ENCODE measurements at regions not wholly inside any gene's neighbourhood (a gene's known extent, or its start where the extent isn't known, plus 50 kb on each side); places are given as distances from the start of the nearest gene placed in this dataset.
"Not testable (repeated sequence)": the region's sequence is repeated elsewhere in the genome, so short reads cannot be mapped to it uniquely, and the experiment has no call there.

DNA sequence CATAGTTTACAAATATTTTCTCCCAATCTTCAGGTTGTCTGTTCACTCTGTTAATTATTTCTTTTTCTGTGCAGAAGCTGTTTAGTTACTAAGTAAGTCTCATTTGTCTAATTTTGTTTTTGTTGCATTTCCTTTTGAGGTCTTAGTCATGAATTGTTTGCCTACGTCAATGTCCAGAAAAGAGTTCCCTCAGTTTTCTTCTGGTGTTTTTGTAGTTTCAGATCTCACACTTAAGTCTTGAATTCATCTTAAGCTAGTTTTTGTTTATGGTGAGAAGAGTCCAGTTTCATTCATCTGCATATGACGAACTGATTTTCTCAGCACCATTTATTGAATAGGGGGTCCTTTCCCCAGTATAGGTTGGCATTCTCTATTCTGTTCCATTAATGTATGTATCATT is 1252.2 kb upstream of the TMEFF2 start:
- Histone ChIP-seq H3K27ac (no peak overlapping the region), H3K36me3 (no peaks in the 10 kb centered on the region), H3K4me1 (no peaks in the 10 kb centered on the region), H3K27me3 (no peaks in the 10 kb centered on the region), H3K4me3 (no peak overlapping the region), H3K9me3 (no peaks in the 10 kb centered on the region)
- DNase-seq (ENCODE audit: low spot score in 2 of 2) = no peak
- WGBS = 90% methylated on average over 2 of the region's 2 CpGs
- TF ChIP-seq, protein P1, sequence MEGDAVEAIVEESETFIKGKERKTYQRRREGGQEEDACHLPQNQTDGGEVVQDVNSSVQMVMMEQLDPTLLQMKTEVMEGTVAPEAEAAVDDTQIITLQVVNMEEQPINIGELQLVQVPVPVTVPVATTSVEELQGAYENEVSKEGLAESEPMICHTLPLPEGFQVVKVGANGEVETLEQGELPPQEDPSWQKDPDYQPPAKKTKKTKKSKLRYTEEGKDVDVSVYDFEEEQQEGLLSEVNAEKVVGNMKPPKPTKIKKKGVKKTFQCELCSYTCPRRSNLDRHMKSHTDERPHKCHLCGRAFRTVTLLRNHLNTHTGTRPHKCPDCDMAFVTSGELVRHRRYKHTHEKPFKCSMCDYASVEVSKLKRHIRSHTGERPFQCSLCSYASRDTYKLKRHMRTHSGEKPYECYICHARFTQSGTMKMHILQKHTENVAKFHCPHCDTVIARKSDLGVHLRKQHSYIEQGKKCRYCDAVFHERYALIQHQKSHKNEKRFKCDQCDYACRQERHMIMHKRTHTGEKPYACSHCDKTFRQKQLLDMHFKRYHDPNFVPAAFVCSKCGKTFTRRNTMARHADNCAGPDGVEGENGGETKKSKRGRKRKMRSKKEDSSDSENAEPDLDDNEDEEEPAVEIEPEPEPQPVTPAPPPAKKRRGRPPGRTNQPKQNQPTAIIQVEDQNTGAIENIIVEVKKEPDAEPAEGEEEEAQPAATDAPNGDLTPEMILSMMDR (IDR thresholded peaks at IDR 0.05) = no peak
- no peak for TF ChIP-seq POLR2AphosphoS5 (IDR thresholded peaks at IDR 0.05)
- TF ChIP-seq POLR2A (IDR thresholded peaks at IDR 0.05) = no peak
- no peak for TF ChIP-seq EP300 (IDR thresholded peaks at IDR 0.05)

DNA sequence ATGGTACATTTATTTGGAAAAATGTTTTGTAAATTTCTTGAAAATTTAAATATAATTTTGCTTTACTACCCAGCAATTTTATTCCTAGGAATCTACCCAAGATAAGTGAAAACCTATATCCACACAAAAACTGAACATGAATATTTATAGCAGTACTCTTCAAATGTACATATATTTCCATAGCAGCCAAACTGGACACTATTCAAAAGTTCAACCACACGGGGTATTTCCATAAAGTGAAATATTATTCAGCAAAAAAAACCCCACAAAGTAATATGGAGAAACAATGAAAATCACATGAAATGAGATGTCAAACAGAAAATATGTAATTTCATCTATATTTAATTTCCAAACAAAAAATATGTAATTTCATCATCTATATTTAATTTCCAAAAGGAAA is 1247.6 kb upstream of the TMEFF2 start:
- H3K27ac ChIP-seq = no peak overlapping the region
- TF ChIP-seq, protein P1 (IDR thresholded peaks at IDR 0.05) = no peak
- TF ChIP-seq POLR2AphosphoS5 (IDR thresholded peaks at IDR 0.05) (no peak), POLR2A (IDR thresholded peaks at IDR 0.05) (no peak), EP300 (IDR thresholded peaks at IDR 0.05) (no peak)
- WGBS = 63% methylated on average over 1 of the region's 1 CpG
- H3K4me1 ChIP-seq = no peaks in the 10 kb centered on the region
- no peak overlapping the region for H3K4me3 ChIP-seq
- no peaks in the 10 kb centered on the region for H3K27me3 ChIP-seq
- no peaks in the 10 kb centered on the region for H3K36me3 ChIP-seq
- H3K9me3 ChIP-seq = no peaks in the 10 kb centered on the region
- DNase-seq (ENCODE audit: low spot score in 2 of 2) = no peak

DNA sequence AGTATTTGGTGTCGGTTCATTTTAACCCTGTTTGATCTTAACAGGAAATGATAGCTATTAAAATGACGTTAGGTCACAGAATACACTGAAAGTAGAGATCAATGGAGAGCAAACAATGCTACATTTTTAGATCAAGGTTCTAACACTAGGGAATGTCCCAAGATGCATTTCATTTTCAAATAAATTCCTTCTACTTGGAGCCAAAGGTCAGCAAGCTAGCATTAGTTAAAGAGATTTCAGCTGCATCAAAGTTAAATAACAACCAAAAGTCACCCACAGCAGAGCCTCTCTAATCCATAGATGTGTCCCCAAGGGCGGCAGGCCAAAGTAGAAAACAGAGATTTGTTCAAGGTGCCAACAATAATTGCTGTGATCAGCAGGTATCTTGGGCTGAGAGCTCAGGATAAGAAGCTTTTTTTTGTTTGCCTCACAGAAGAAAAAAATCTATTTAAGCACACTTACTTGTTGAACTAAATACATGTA is 1233.6 kb upstream of the TMEFF2 start:
- H3K36me3 ChIP-seq = no peaks in the 10 kb centered on the region
- no peak for DNase-seq (ENCODE audit: low spot score in 2 of 2)

DNA sequence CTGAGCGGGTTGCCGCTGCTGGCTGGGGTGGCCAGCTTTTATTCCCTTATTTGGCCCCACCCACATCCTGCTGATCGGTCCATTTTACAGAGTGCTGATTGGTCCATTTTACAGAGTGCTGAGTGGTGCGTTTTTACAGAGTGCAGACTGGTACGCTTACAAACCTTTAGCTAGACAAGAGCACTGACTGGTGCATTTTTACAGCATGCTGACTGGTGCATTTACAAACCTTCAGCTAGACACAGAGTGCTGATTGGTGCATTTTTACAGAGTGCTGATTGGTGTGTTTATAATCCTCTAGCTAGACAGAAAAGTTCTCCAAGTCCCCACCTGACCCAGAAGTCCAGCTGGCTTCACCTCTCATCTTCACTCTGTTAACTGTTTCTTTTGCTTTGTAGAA is 1217.6 kb upstream of the TMEFF2 start:
- not testable (repeated sequence) for H3K27me3 ChIP-seq; H3K27ac ChIP-seq; DNase-seq (ENCODE audit: low spot score in 2 of 2); H3K4me3 ChIP-seq; H3K4me1 ChIP-seq; H3K36me3 ChIP-seq
- WGBS = 94% methylated on average over 3 of the region's 5 CpGs
- peaks cover 23% of the 10 kb centered on the region for H3K9me3 ChIP-seq

More for the DNA sequence above, 1233.6 kb upstream of the TMEFF2 start:
- no peaks in the 10 kb centered on the region for H3K4me1 ChIP-seq
- no peaks in the 10 kb centered on the region for H3K27me3 ChIP-seq
- no peaks in the 10 kb centered on the region for H3K9me3 ChIP-seq
- no peak overlapping the region for H3K27ac ChIP-seq
- 42% methylated on average over 3 of the region's 3 CpGs for WGBS
- TF ChIP-seq POLR2A (IDR thresholded peaks at IDR 0.05) = no peak
- no peak for TF ChIP-seq POLR2AphosphoS5 (IDR thresholded peaks at IDR 0.05)
- TF ChIP-seq, protein P1 (IDR thresholded peaks at IDR 0.05) = no peak
- TF ChIP-seq EP300 (IDR thresholded peaks at IDR 0.05) = no peak
- H3K4me3 ChIP-seq = no peak overlapping the region

DNA sequence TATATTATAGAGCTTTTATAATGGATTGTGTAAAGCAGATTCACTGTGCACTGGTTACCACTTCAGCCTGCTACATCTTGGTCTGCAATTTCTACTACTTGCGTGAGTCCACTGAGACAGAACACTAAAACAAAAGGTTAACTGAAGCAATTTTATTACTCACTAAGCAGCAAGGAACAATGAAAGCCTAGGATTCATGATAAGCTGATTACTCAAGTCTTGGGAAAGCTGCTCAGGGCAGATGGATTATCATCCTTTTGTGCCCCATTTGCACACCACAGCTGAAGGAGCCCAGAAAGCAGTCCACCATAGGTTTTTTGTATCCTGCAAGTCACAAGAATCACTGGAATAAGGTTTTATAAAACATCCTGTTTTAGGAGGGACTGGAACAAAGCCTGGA is 1215.2 kb upstream of the TMEFF2 start:
- peaks cover 23% of the 10 kb centered on the region for H3K9me3 ChIP-seq
- no peak overlapping the region for H3K4me3 ChIP-seq
- H3K36me3 ChIP-seq = no peaks in the 10 kb centered on the region
- TF ChIP-seq POLR2AphosphoS5 (IDR thresholded peaks at IDR 0.05) (no peak), EP300 (IDR thresholded peaks at IDR 0.05) (no peak), POLR2A (IDR thresholded peaks at IDR 0.05) (no peak)
- TF ChIP-seq, protein P1 (IDR thresholded peaks at IDR 0.05) = no peak
- no peaks in the 10 kb centered on the region for H3K27me3 ChIP-seq
- H3K27ac ChIP-seq = no peak overlapping the region
- H3K4me1 ChIP-seq = no peaks in the 10 kb centered on the region
- no peak for DNase-seq (ENCODE audit: low spot score in 2 of 2)
- WGBS = 92% methylated on average over 1 of the region's 1 CpG

DNA sequence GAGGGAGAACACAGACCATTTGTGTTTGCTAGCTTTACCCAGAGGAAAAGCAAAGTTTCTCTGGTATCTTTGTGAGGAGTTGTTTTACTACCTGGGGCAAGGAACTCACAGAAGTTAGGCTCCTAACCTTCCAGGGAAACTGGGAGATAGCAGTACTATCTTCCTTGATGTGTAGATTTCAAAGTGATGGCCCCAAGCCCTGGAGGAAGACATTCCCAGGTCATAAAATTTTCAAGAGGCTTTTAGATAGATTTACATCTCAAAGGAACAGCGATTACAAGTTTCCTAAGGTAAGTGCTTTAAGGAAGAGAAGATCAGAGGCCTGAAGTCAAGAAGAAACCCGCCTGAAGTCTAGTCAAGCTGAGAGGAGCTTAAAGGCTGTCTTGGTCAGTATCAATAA is 1187.8 kb upstream of the TMEFF2 start:
- Histone ChIP-seq H3K27me3 (no peaks in the 10 kb centered on the region), H3K36me3 (no peaks in the 10 kb centered on the region), H3K4me3 (no peak overlapping the region), H3K4me1 (no peaks in the 10 kb centered on the region), H3K9me3 (no peaks in the 10 kb centered on the region), H3K27ac (no peak overlapping the region)
- TF ChIP-seq, protein P1 (IDR thresholded peaks at IDR 0.05) = no peak
- TF ChIP-seq POLR2A (IDR thresholded peaks at IDR 0.05) (no peak), POLR2AphosphoS5 (IDR thresholded peaks at IDR 0.05) (no peak), EP300 (IDR thresholded peaks at IDR 0.05) (no peak)
- DNase-seq (ENCODE audit: low spot score in 2 of 2) = no peak
- 30% methylated on average over 2 of the region's 2 CpGs for WGBS

Measured in suprapubic skin (tissue), 4 donors.